PC-9 (cell line): ENCODE measurements at regions not wholly inside any gene's neighbourhood (a gene's known extent, or its start where the extent isn't known, plus 50 kb on each side); places are given as distances from the start of the nearest gene placed in this dataset.

Source experiments
- CTCF ChIP-seq: fragments of 200-600 bp; sonication (generic); conservative IDR thresholded peaks from 2 replicates; pipeline ENCODE4 v1.6.1; 2017; ENCODE audit warnings: mixed run types, antibody characterized with exemption, mild to moderate bottlenecking, moderate library complexity
- EZH2 ChIP-seq: fragments of 200-600 bp; sonication (generic); IDR thresholded peaks from 2 replicates; pipeline ENCODE4 v1.8.0; 2017; ENCODE audit warnings: antibody characterized with exemption, low read depth

DNA sequence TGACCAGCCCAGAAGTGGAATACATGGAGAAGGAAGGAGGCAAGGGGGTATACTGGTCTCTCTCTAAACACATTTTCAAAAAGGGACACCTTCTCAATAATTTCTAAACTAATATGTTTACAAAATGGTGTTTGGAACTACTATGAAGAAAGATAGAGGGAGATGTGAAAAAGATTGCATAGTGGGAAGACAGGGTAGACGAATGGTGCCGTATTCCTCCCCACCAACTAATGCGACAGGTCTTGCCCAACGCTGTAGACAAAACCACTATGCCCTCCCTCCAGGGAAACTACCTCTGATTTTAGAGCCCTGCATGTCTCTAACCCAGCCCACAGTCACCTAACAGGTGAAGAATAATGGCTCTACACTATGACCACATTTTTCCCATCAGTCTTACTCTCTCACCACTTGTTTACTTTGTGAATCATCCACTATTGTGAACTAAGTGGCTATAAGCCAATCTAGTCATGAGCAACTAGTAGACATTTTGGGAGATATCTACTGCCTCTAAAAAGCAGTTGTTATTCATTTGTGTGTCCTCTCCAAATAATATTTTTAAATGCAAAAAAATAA is 108.2 kb upstream of the UBE2E2 start:
- TF ChIP-seq CTCF: no peak
- no peak for TF ChIP-seq EZH2
